NCI-H2171 treated with DMSO at 0.1 percent for 48 hours (cell line): ENCODE measurements at regions not wholly inside any gene's neighbourhood (a gene's known extent, or its start where the extent isn't known, plus 50 kb on each side); places are given as distances from the start of the nearest gene placed in this dataset.

Experiments used
- DNase-seq: peaks from one replicate; lab custom pipeline; 2025; lab: John Stamatoyannopoulos, UW

- peak; percentile 29 for DNase-seq
Observed at GRCh38 chr11:115929618-115930129, 425.5 kb upstream of the CADM1 start.

GRCh38 chr11:115928811-115929210, 424.6 kb upstream of the CADM1 start:
- DNase-seq: peak; percentile 63

GRCh38 chr11:115927823-115928329, 423.7 kb upstream of the CADM1 start:
- DNase-seq: no peak

- no peak for DNase-seq
Observed at GRCh38 chr11:115926601-115927000, 422.4 kb upstream of the CADM1 start.

- DNase-seq: no peak
Observed at GRCh38 chr11:115926138-115926537, 421.9 kb upstream of the CADM1 start.

GRCh38 chr11:115925568-115926090, 421.4 kb upstream of the CADM1 start:
- no peak for DNase-seq

GRCh38 chr11:115924744-115925567, 420.7 kb upstream of the CADM1 start:
- no peak for DNase-seq

- no peak for DNase-seq
Observed at GRCh38 chr11:115922876-115923275, 418.7 kb upstream of the CADM1 start.

- DNase-seq: no peak
Observed at GRCh38 chr11:115921986-115922385, 417.8 kb upstream of the CADM1 start.

GRCh38 chr11:115921540-115921939, 417.3 kb upstream of the CADM1 start:
- DNase-seq: no peak

GRCh38 chr11:115920841-115921480, 416.7 kb upstream of the CADM1 start:
- DNase-seq: peak; percentile 14

GRCh38 chr11:115920092-115920461, 415.9 kb upstream of the CADM1 start:
- DNase-seq: no peak

GRCh38 chr11:115919341-115920091, 415.3 kb upstream of the CADM1 start:
- no peak for DNase-seq

GRCh38 chr11:115918576-115918975, 414.4 kb upstream of the CADM1 start:
- no peak for DNase-seq

- no peak for DNase-seq
Observed at GRCh38 chr11:115916608-115917007, 412.4 kb upstream of the CADM1 start.

- DNase-seq: peak; percentile 71
Observed at GRCh38 chr11:115912484-115912945, 408.3 kb upstream of the CADM1 start.

- peak; percentile 89 for DNase-seq
Observed at GRCh38 chr11:115911613-115912346, 407.6 kb upstream of the CADM1 start.

GRCh38 chr11:115910379-115910778, 406.2 kb upstream of the CADM1 start:
- DNase-seq: no peak

GRCh38 chr11:115906171-115906570, 402.0 kb upstream of the CADM1 start:
- DNase-seq: peak; percentile 74

GRCh38 chr11:115905341-115906000, 401.3 kb upstream of the CADM1 start:
- no peak for DNase-seq

- DNase-seq: no peak
Observed at GRCh38 chr11:115903179-115903578, 399.0 kb upstream of the CADM1 start.
